ENCODE measurements at regions not wholly inside any gene's neighbourhood (a gene's known extent, or its start where the extent isn't known, plus 50 kb on each side); places are given as distances from the start of the nearest gene placed in this dataset.

GRCh38 chr2:128617661-128618060, 299.0 kb upstream of the HS6ST1 start:
- TF ChIP-seq, protein P1, sequence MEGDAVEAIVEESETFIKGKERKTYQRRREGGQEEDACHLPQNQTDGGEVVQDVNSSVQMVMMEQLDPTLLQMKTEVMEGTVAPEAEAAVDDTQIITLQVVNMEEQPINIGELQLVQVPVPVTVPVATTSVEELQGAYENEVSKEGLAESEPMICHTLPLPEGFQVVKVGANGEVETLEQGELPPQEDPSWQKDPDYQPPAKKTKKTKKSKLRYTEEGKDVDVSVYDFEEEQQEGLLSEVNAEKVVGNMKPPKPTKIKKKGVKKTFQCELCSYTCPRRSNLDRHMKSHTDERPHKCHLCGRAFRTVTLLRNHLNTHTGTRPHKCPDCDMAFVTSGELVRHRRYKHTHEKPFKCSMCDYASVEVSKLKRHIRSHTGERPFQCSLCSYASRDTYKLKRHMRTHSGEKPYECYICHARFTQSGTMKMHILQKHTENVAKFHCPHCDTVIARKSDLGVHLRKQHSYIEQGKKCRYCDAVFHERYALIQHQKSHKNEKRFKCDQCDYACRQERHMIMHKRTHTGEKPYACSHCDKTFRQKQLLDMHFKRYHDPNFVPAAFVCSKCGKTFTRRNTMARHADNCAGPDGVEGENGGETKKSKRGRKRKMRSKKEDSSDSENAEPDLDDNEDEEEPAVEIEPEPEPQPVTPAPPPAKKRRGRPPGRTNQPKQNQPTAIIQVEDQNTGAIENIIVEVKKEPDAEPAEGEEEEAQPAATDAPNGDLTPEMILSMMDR (IDR thresholded peaks at IDR 0.05): no peak
- no peak for TF ChIP-seq POLR2A (IDR thresholded peaks at IDR 0.05)

Measured in ovary (tissue), 3 donors.